ENCODE measurements at regions not wholly inside any gene's neighbourhood (a gene's known extent, or its start where the extent isn't known, plus 50 kb on each side); places are given as distances from the start of the nearest gene placed in this dataset.
A peak's percentile ranks its signal among the peaks of the same experiment; 100 is the strongest.

GRCh38 chr14:30440961-30441360, 118.0 kb upstream of the G2E3 start:
- H3K4ac ChIP-seq (ENCODE audit: low read depth, low read length): no peak overlapping the region
- H3K9ac ChIP-seq (ENCODE audit: low read length): no peak overlapping the region
- H3K79me2 ChIP-seq (ENCODE audit: control insufficient read depth, insufficient read depth, low read length, poor library complexity): no peaks in the 10 kb centered on the region
- no peaks in the 10 kb centered on the region for H3K36me3 ChIP-seq (ENCODE audit: control insufficient read depth in 1 of 2, insufficient read depth in 2 of 2, low read length in 2 of 2)
- H3K79me1 ChIP-seq (ENCODE audit: low read length): no peaks in the 10 kb centered on the region
- H2BK5ac ChIP-seq (ENCODE audit: low read depth, low read length, poor library complexity): no peak overlapping the region
- H3K14ac ChIP-seq (ENCODE audit: low read length): no peak overlapping the region
- no peak overlapping the region for H3K23ac ChIP-seq (ENCODE audit: low read length)
- H2BK120ac ChIP-seq (ENCODE audit: insufficient read depth, low read length, poor library complexity): no peak overlapping the region
- H4K8ac ChIP-seq (ENCODE audit: low read depth, low read length): no peak overlapping the region
- no peaks in the 10 kb centered on the region for H3K27me3 ChIP-seq (ENCODE audit: insufficient read depth, low read length)
- no peak overlapping the region for H3K27ac ChIP-seq (ENCODE audit: low read depth, low read length)
- no peak overlapping the region for H2AK5ac ChIP-seq (ENCODE audit: low read length)
- no peak overlapping the region for H3K4me3 ChIP-seq (ENCODE audit: low read depth, low read length)
- no peak overlapping the region for H2AFZ ChIP-seq (ENCODE audit: insufficient read depth, low read length, poor library complexity)
- no peak overlapping the region for H4K12ac ChIP-seq (ENCODE audit: low read depth, low read length)
- no peaks in the 10 kb centered on the region for H3K9me3 ChIP-seq (ENCODE audit: insufficient read depth, low read depth, low read length)
- no CpG with 5 or more reads among the region's 4 CpGs for WGBS (ENCODE audit: extremely low coverage, insufficient coverage, insufficient read length)
- no peak for DNase-seq
- no peak overlapping the region for H2BK12ac ChIP-seq (ENCODE audit: low read length)
- no peaks in the 10 kb centered on the region for H3K4me1 ChIP-seq (ENCODE audit: control insufficient read depth in 1 of 2, insufficient read depth in 2 of 2, low read length in 2 of 2)
- H3K18ac ChIP-seq (ENCODE audit: low read length): no peak overlapping the region
- H3K4me2 ChIP-seq (ENCODE audit: low read length): no peak overlapping the region
- no peak overlapping the region for H4K91ac ChIP-seq (ENCODE audit: low read depth, low read length)

DNA sequence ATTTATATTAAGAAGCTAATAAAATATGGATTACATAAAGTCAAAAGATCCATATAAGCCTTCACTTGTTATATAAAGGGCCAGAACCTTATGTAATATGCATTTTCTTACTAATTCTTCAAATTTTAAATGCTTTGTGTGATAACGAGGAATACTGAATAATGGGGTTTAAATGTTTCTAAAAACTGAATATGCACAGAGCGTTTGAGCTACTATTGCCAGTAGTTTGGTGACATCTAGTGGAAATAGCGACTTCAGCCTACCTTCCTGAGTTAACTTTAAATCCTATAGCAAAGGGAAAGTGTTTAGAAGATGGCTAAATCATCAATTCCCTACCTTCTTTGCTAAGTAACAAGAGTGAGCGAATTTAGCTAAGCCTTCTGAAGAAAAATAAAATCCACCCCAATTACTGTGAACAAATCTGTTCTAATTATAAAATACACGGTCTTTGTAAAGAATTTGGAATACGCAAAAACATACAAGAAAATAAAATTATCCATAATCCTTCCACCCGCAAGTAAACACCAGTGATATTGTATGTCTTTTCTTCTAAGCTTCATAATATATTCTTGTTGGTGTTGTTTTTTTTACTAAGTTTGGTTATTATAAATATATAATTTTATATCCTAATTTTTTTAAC, 115.5 kb upstream of the G2E3 start:
- no peak overlapping the region for H4K8ac ChIP-seq (ENCODE audit: low read depth, low read length)
- DNase-seq: peak in 1 of 2 donors; percentile 65
- H3K79me2 ChIP-seq (ENCODE audit: control insufficient read depth, insufficient read depth, low read length, poor library complexity): no peaks in the 10 kb centered on the region
- H3K27me3 ChIP-seq (ENCODE audit: insufficient read depth, low read length): no peaks in the 10 kb centered on the region
- no peak overlapping the region for H2BK12ac ChIP-seq (ENCODE audit: low read length)
- no peak overlapping the region for H3K4me3 ChIP-seq (ENCODE audit: low read depth, low read length)
- H3K79me1 ChIP-seq (ENCODE audit: low read length): no peaks in the 10 kb centered on the region
- H3K18ac ChIP-seq (ENCODE audit: low read length): no peak overlapping the region
- no peak overlapping the region for H3K23ac ChIP-seq (ENCODE audit: low read length)
- H2BK120ac ChIP-seq (ENCODE audit: insufficient read depth, low read length, poor library complexity): no peak overlapping the region
- H2BK5ac ChIP-seq (ENCODE audit: low read depth, low read length, poor library complexity): no peak overlapping the region
- WGBS (ENCODE audit: extremely low coverage, insufficient coverage, insufficient read length): no CpG with 5 or more reads among the region's 7 CpGs
- H3K14ac ChIP-seq (ENCODE audit: low read length): no peak overlapping the region
- no peak overlapping the region for H3K9ac ChIP-seq (ENCODE audit: low read length)
- no peak overlapping the region for H3K4me2 ChIP-seq (ENCODE audit: low read length)
- no peak overlapping the region for H3K4ac ChIP-seq (ENCODE audit: low read depth, low read length)
- no peaks in the 10 kb centered on the region for H3K4me1 ChIP-seq (ENCODE audit: control insufficient read depth in 1 of 2, insufficient read depth in 2 of 2, low read length in 2 of 2)
- H2AK5ac ChIP-seq (ENCODE audit: low read length): no peak overlapping the region
- H2AFZ ChIP-seq (ENCODE audit: insufficient read depth, low read length, poor library complexity): no peak overlapping the region
- H3K36me3 ChIP-seq (ENCODE audit: control insufficient read depth in 1 of 2, insufficient read depth in 2 of 2, low read length in 2 of 2): no peaks in the 10 kb centered on the region
- no peak overlapping the region for H4K12ac ChIP-seq (ENCODE audit: low read depth, low read length)
- H3K9me3 ChIP-seq (ENCODE audit: insufficient read depth, low read depth, low read length): no peaks in the 10 kb centered on the region
- no peak overlapping the region for H3K27ac ChIP-seq (ENCODE audit: low read depth, low read length)
- no peak overlapping the region for H4K91ac ChIP-seq (ENCODE audit: low read depth, low read length)

DNA sequence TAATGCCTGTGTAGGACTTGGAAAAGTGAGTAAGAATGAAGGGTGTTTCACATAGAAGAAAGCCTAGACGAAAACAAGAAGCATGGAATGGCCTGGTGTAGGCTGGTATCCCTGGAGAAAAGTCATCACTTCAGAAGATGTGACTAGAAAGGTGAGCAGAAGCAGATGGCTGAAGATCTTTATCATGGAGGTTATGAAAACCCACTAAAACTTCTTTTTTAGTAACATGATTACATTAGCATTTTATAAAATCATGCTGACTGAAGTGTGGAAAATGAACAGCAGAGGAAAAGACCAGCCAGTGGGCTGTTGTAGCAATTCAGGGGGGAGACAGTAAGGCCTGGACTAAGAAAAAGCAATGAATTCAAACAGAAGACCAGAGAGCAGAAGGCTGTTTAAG, 114.5 kb upstream of the G2E3 start:
- H2BK120ac ChIP-seq (ENCODE audit: insufficient read depth, low read length, poor library complexity): no peak overlapping the region
- no peak overlapping the region for H3K4ac ChIP-seq (ENCODE audit: low read depth, low read length)
- no peaks in the 10 kb centered on the region for H3K9me3 ChIP-seq (ENCODE audit: insufficient read depth, low read depth, low read length)
- H3K4me3 ChIP-seq (ENCODE audit: low read depth, low read length): no peak overlapping the region
- no peaks in the 10 kb centered on the region for H3K79me1 ChIP-seq (ENCODE audit: low read length)
- H3K36me3 ChIP-seq (ENCODE audit: control insufficient read depth in 1 of 2, insufficient read depth in 2 of 2, low read length in 2 of 2): no peaks in the 10 kb centered on the region
- DNase-seq: no peak
- H2BK12ac ChIP-seq (ENCODE audit: low read length): no peak overlapping the region
- no peak overlapping the region for H4K12ac ChIP-seq (ENCODE audit: low read depth, low read length)
- H3K27me3 ChIP-seq (ENCODE audit: insufficient read depth, low read length): no peaks in the 10 kb centered on the region
- H3K9ac ChIP-seq (ENCODE audit: low read length): no peak overlapping the region
- no peak overlapping the region for H2AFZ ChIP-seq (ENCODE audit: insufficient read depth, low read length, poor library complexity)
- H3K79me2 ChIP-seq (ENCODE audit: control insufficient read depth, insufficient read depth, low read length, poor library complexity): no peaks in the 10 kb centered on the region
- H2AK5ac ChIP-seq (ENCODE audit: low read length): no peak overlapping the region
- no peaks in the 10 kb centered on the region for H3K4me1 ChIP-seq (ENCODE audit: control insufficient read depth in 1 of 2, insufficient read depth in 2 of 2, low read length in 2 of 2)
- no peak overlapping the region for H4K8ac ChIP-seq (ENCODE audit: low read depth, low read length)
- H4K91ac ChIP-seq (ENCODE audit: low read depth, low read length): no peak overlapping the region
- H3K27ac ChIP-seq (ENCODE audit: low read depth, low read length): no peak overlapping the region
- H3K18ac ChIP-seq (ENCODE audit: low read length): no peak overlapping the region
- H3K4me2 ChIP-seq (ENCODE audit: low read length): no peak overlapping the region
- WGBS (ENCODE audit: extremely low coverage, insufficient coverage, insufficient read length): no CpG with 5 or more reads among the region's 1 CpG
- no peak overlapping the region for H2BK5ac ChIP-seq (ENCODE audit: low read depth, low read length, poor library complexity)
- H3K23ac ChIP-seq (ENCODE audit: low read length): no peak overlapping the region
- H3K14ac ChIP-seq (ENCODE audit: low read length): no peak overlapping the region

DNA sequence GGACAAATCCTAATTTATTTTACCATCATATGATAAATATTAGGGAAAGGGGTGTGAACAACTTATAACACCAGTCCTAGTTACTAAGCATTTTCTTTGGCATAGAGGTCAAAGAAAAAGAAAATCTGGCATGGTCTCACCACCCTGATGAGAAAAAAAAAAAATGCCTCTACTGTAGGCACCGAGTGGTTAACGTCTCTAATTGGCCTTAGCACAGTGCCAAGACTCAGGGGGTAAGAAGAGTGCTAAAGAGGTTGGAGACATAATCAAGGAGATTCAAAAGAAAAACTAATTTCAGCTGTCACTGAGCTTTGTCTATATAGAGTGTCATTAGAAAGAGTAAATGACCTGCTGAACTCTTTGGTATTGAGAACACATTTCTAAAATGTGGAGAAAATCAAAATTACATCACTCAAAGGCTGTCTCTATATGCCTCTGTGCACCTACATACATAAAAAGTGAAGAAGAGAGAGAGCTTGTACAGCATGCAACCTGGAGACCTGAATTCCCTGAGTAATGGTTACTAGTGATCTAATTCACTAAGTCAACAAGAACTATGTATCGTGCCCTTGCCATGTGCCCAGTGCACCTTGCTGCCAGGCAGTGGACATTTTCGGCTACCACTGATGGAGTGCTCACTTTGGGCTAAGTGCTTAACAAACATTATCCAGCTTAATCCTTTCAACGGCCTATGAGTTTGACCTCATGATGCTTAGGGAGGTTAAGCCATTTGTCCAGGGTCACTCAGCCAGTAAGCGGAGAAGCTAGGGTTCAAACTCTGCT, 113.8 kb upstream of the G2E3 start:
- Histone ChIP-seq H3K4me3 (ENCODE audit: low read depth, low read length) (no peak overlapping the region), H3K79me2 (ENCODE audit: control insufficient read depth, insufficient read depth, low read length, poor library complexity) (no peaks in the 10 kb centered on the region), H3K18ac (ENCODE audit: low read length) (no peak overlapping the region), H2AFZ (ENCODE audit: insufficient read depth, low read length, poor library complexity) (no peak overlapping the region), H3K4me1 (ENCODE audit: control insufficient read depth in 1 of 2, insufficient read depth in 2 of 2, low read length in 2 of 2) (no peaks in the 10 kb centered on the region), H3K36me3 (ENCODE audit: control insufficient read depth in 1 of 2, insufficient read depth in 2 of 2, low read length in 2 of 2) (no peaks in the 10 kb centered on the region), H3K4ac (ENCODE audit: low read depth, low read length) (no peak overlapping the region), H2AK5ac (ENCODE audit: low read length) (no peak overlapping the region), H4K8ac (ENCODE audit: low read depth, low read length) (no peak overlapping the region), H3K9me3 (ENCODE audit: insufficient read depth, low read depth, low read length) (no peaks in the 10 kb centered on the region), H3K27me3 (ENCODE audit: insufficient read depth, low read length) (no peaks in the 10 kb centered on the region), H3K79me1 (ENCODE audit: low read length) (no peaks in the 10 kb centered on the region), H4K12ac (ENCODE audit: low read depth, low read length) (no peak overlapping the region), H3K14ac (ENCODE audit: low read length) (no peak overlapping the region), H3K27ac (ENCODE audit: low read depth, low read length) (no peak overlapping the region), H3K9ac (ENCODE audit: low read length) (no peak overlapping the region), H3K4me2 (ENCODE audit: low read length) (no peak overlapping the region), H4K91ac (ENCODE audit: low read depth, low read length) (no peak overlapping the region), H2BK12ac (ENCODE audit: low read length) (no peak overlapping the region), H2BK5ac (ENCODE audit: low read depth, low read length, poor library complexity) (no peak overlapping the region), H2BK120ac (ENCODE audit: insufficient read depth, low read length, poor library complexity) (no peak overlapping the region), H3K23ac (ENCODE audit: low read length) (no peak overlapping the region)
- no CpG with 5 or more reads among the region's 6 CpGs for WGBS (ENCODE audit: extremely low coverage, insufficient coverage, insufficient read length)
- DNase-seq: no peak
